CD14-positive monocyte (primary cell): ENCODE measurements at regions not wholly inside any gene's neighbourhood (a gene's known extent, or its start where the extent isn't known, plus 50 kb on each side); places are given as distances from the start of the nearest gene placed in this dataset.

ENCODE experiments used
- DNase-seq, 3 donors: peaks; one replicate each; pipeline ENCODE4 v3.0.0-alpha.2; 2011 to 2022
- H2AFZ ChIP-seq: 2 replicates; pipeline ENCODE4 v1.6.0; 2012; ENCODE audit warnings: mild to moderate bottlenecking, low read depth, low read length, inconsistent platforms; ENCODE audit not compliant: insufficient read depth, poor library complexity, severe bottlenecking
- H3K27ac ChIP-seq, 2 donors: 1 replicate in 1 of 2; 2 replicates in 1 of 2; pipeline ENCODE4 v1.5.1; 2012 to 2013; ENCODE audit warnings: low read length in 2 of 2, control low read depth in 1 of 2, inconsistent platforms in 1 of 2, low read depth in 1 of 2, mild to moderate bottlenecking in 1 of 2
- H3K27me3 ChIP-seq, 2 donors: one replicate each; pipeline versions ENCODE4 v1.6.0 to v1.6.1; 2011 to 2013; ENCODE audit warnings: low read length in 2 of 2; ENCODE audit not compliant: control insufficient read depth in 2 of 2, insufficient read depth in 2 of 2
- H3K36me3 ChIP-seq, 2 donors: replicated peaks in 1 of 2; 1 replicate in 1 of 2; 2 replicates in 1 of 2; pipeline versions ENCODE4 v1.5.1 to v1.6.1; 2012 to 2013; ENCODE audit warnings: low read length in 2 of 2, control low read depth in 1 of 2, inconsistent platforms in 1 of 2, mild to moderate bottlenecking in 1 of 2; ENCODE audit not compliant: insufficient read depth in 2 of 2, control insufficient read depth in 1 of 2
- H3K4me1 ChIP-seq, 2 donors: 1 replicate in 1 of 2; 2 replicates in 1 of 2; pipeline versions ENCODE4 v1.5.1 to v1.6.1; 2012 to 2013; ENCODE audit warnings: low read length in 2 of 2, control low read depth in 1 of 2, inconsistent platforms in 1 of 2, mild to moderate bottlenecking in 1 of 2, moderate library complexity in 1 of 2; ENCODE audit not compliant: insufficient read depth in 2 of 2, control insufficient read depth in 1 of 2
- H3K4me2 ChIP-seq: replicated peaks from 2 replicates; pipeline ENCODE3; 2012; ENCODE audit warnings: low read length, moderate library complexity, mild to moderate bottlenecking; ENCODE audit not compliant: poor library complexity, severe bottlenecking; ENCODE audit errors: extremely low read depth
- H3K4me3 ChIP-seq, 3 experiments: fragments of 200-600 bp in 1 of 3; sonication (generic) in 1 of 3; replicated peaks in 1 of 3; 1 replicate in 2 of 3; 2 replicates in 1 of 3; pipeline ENCODE4 v1.5.1; 2011 to 2013; ENCODE audit warnings: low read length in 3 of 3, mild to moderate bottlenecking in 3 of 3, control low read depth in 2 of 3, low read depth in 2 of 3, inconsistent platforms in 1 of 3, moderate library complexity in 1 of 3
- H3K79me2 ChIP-seq: 2 replicates; pipeline ENCODE4 v1.6.0; 2012; ENCODE audit warnings: mild to moderate bottlenecking, control low read depth, inconsistent platforms, low read length, moderate library complexity; ENCODE audit not compliant: insufficient read depth
- H3K9ac ChIP-seq: 2 replicates; pipeline ENCODE4 v1.6.0; 2017; ENCODE audit warnings: low read length, mild to moderate bottlenecking; ENCODE audit not compliant: insufficient read depth, poor library complexity, severe bottlenecking
- H3K9me3 ChIP-seq, 2 donors: replicated peaks in 1 of 2; 1 replicate in 1 of 2; 2 replicates in 1 of 2; pipeline versions ENCODE4 v1.5.1 to v1.6.1; 2012 to 2013; ENCODE audit warnings: low read length in 2 of 2, control low read depth in 1 of 2; ENCODE audit not compliant: control insufficient read depth in 1 of 2, insufficient read depth in 1 of 2
- H4K20me1 ChIP-seq: 2 replicates; pipeline ENCODE4 v1.6.0; 2012; ENCODE audit warnings: mild to moderate bottlenecking, low read length, control low read depth, moderate library complexity; ENCODE audit not compliant: insufficient read depth
- H3K27ac Mint-ChIP-seq, 7 donors: one replicate each; pipeline ENCODE4 v1.8.0; 2020; ENCODE audit warnings: mild to moderate bottlenecking in 7 of 7, mixed read lengths in 7 of 7, moderate library complexity in 6 of 7, inconsistent platforms in 2 of 7
- H3K27me3 Mint-ChIP-seq, 3 donors: one replicate each; pipeline ENCODE4 v1.8.0; 2021 to 2022; ENCODE audit warnings: low read depth in 3 of 3, mild to moderate bottlenecking in 3 of 3, mixed read lengths in 3 of 3, moderate library complexity in 3 of 3, inconsistent platforms in 1 of 3
- H3K36me3 Mint-ChIP-seq, 2 donors: one replicate each; pipeline ENCODE4 v1.8.0; 2020; ENCODE audit warnings: mixed read lengths in 2 of 2, inconsistent platforms in 1 of 2, mild to moderate bottlenecking in 1 of 2
- H3K4me1 Mint-ChIP-seq: one replicate; pipeline ENCODE4 v1.8.0; 2020; ENCODE audit warnings: mild to moderate bottlenecking, mixed read lengths
- H3K4me3 Mint-ChIP-seq, 2 donors: one replicate each; pipeline ENCODE4 v1.8.0; 2020; ENCODE audit warnings: mild to moderate bottlenecking in 2 of 2, mixed read lengths in 2 of 2, moderate library complexity in 1 of 2
- H3K9me3 Mint-ChIP-seq, 7 donors: one replicate each; pipeline ENCODE4 v1.8.0; 2020 to 2022; ENCODE audit warnings: mixed read lengths in 7 of 7, mild to moderate bottlenecking in 6 of 7, moderate library complexity in 6 of 7, inconsistent platforms in 2 of 7
- CTCF ChIP-seq: fragments of 200-600 bp; IDR thresholded peaks from one replicate; pipeline ENCODE4 v1.8.0; 2022; ENCODE audit warnings: antibody characterized with exemption, mild to moderate bottlenecking
- WGBS: methylation state at CpG from one replicate; pipeline ENCODE4 v1.1.5; 2013; ENCODE audit warnings: missing lambda C conversion rate; ENCODE audit not compliant: insufficient coverage; 5-methylcytosine and 5-hydroxymethylcytosine counted together
- intact Hi-C, 2 donors: fragments of 100-400 bp; cut with micrococcal nuclease; formaldehyde crosslinking; loops; one replicate each; pipeline versions ENCODE4 v1.15.0 to v1.15.1; 2023

- H3K27ac ChIP-seq, result no peak overlapping the region
- H3K27ac Mint-ChIP-seq, result no peak overlapping the region
- no peaks in the 10 kb centered on the region for H3K79me2 ChIP-seq
- H3K27me3 ChIP-seq, result no peaks in the 10 kb centered on the region
- H4K20me1 ChIP-seq, result no peaks in the 10 kb centered on the region
- no peaks in the 10 kb centered on the region for H3K4me1 ChIP-seq
- H3K9me3 Mint-ChIP-seq, result peaks cover 0 to 2% (median 0%) of the 10 kb centered on the region in 7 donors
- DNase-seq, result no peak
- no peaks in the 10 kb centered on the region for H3K9me3 ChIP-seq
- no peak overlapping the region for H3K4me3 Mint-ChIP-seq
- TF ChIP-seq CTCF, result no peak
- peaks cover 2 to 7% (median 3%) of the 10 kb centered on the region in 3 donors for H3K27me3 Mint-ChIP-seq
- WGBS, result 50% methylated on average over 2 of the region's 7 CpGs
- H2AFZ ChIP-seq, result no peak overlapping the region
- H3K4me3 ChIP-seq, result no peak overlapping the region
- intact Hi-C loops, result no loop called here
- H3K36me3 Mint-ChIP-seq, result no peaks in the 10 kb centered on the region
- H3K4me1 Mint-ChIP-seq, result no peaks in the 10 kb centered on the region
- H3K4me2 ChIP-seq, result no peak overlapping the region
- H3K36me3 ChIP-seq, result no peaks in the 10 kb centered on the region
- no peak overlapping the region for H3K9ac ChIP-seq
These were observed 162.7 kb upstream of the GSC start for GRCh38 chr14:94932589-94932988.

GRCh38 chr14:94930690-94931089 lies 160.8 kb upstream of the GSC start:
- H2AFZ ChIP-seq, result no peak overlapping the region
- no peaks in the 10 kb centered on the region for H3K4me1 Mint-ChIP-seq
- no peaks in the 10 kb centered on the region for H3K79me2 ChIP-seq
- TF ChIP-seq CTCF, result no peak
- H4K20me1 ChIP-seq, result no peaks in the 10 kb centered on the region
- no peak overlapping the region for H3K4me3 ChIP-seq
- H3K27me3 Mint-ChIP-seq, result peaks cover 2 to 5% (median 3%) of the 10 kb centered on the region in 3 donors
- H3K4me2 ChIP-seq, result no peak overlapping the region
- H3K9me3 ChIP-seq, result no peaks in the 10 kb centered on the region
- H3K27ac ChIP-seq, result no peak overlapping the region
- no peaks in the 10 kb centered on the region for H3K36me3 Mint-ChIP-seq
- no peak for DNase-seq
- no peaks in the 10 kb centered on the region for H3K27me3 ChIP-seq
- H3K9me3 Mint-ChIP-seq, result peaks cover 0 to 5% (median 0%) of the 10 kb centered on the region in 7 donors
- peak overlapping the region in 1 of 7 donors; percentile 26 for H3K27ac Mint-ChIP-seq
- H3K4me3 Mint-ChIP-seq, result no peak overlapping the region
- 83% methylated on average over 1 of the region's 1 CpG for WGBS
- intact Hi-C loops, result no loop called here
- H3K4me1 ChIP-seq, result no peaks in the 10 kb centered on the region
- no peaks in the 10 kb centered on the region for H3K36me3 ChIP-seq
- H3K9ac ChIP-seq, result no peak overlapping the region
